Activated CD8-positive, alpha-beta memory T cell treated with anti-CD3 and anti-CD28 coated beads, Interleukin-2, amount 10 ng/mL, durations not matched to agents 7 days and 5 days (primary cell): ENCODE measurements at regions not wholly inside any gene's neighbourhood (a gene's known extent, or its start where the extent isn't known, plus 50 kb on each side); places are given as distances from the start of the nearest gene placed in this dataset.
"Not testable (repeated sequence)": the region's sequence is repeated elsewhere in the genome, so short reads cannot be mapped to it uniquely, and the experiment has no call there.

Source experiments
- ATAC-seq: fragments of 150-1000 bp; cut with Tn5 transposase; one replicate; pipeline ENCODE4 v1.10.0; 2021; ENCODE audit warnings: moderate library complexity
- CTCF ChIA-PET: fragments of 350-600 bp; sonication (Branson Sonifier 250); formaldehyde crosslinking; loops from one replicate; lab custom pipeline; 2021; ENCODE audit warnings: antibody characterized with exemption; lab: Charles Lee
- DNase-seq: peaks from one replicate; pipeline ENCODE4 v3.0.0-alpha.2; 2020
- H3K27ac Mint-ChIP-seq: one replicate; pipeline ENCODE4 v1.8.0; 2021; ENCODE audit warnings: mild to moderate bottlenecking, mixed read lengths
- H3K27me3 Mint-ChIP-seq: one replicate; pipeline ENCODE4 v1.8.0; 2021; ENCODE audit warnings: mixed read lengths
- H3K36me3 Mint-ChIP-seq: one replicate; pipeline ENCODE4 v1.8.0; 2021; ENCODE audit warnings: mild to moderate bottlenecking, mixed read lengths
- H3K4me1 Mint-ChIP-seq: one replicate; pipeline ENCODE4 v1.8.0; 2021; ENCODE audit warnings: mixed read lengths
- H3K4me3 Mint-ChIP-seq: one replicate; pipeline ENCODE4 v1.8.0; 2021; ENCODE audit warnings: mild to moderate bottlenecking, moderate library complexity, mixed read lengths
- H3K9me3 Mint-ChIP-seq: one replicate; pipeline ENCODE4 v1.8.0; 2022; ENCODE audit warnings: low read depth, mixed read lengths

DNA sequence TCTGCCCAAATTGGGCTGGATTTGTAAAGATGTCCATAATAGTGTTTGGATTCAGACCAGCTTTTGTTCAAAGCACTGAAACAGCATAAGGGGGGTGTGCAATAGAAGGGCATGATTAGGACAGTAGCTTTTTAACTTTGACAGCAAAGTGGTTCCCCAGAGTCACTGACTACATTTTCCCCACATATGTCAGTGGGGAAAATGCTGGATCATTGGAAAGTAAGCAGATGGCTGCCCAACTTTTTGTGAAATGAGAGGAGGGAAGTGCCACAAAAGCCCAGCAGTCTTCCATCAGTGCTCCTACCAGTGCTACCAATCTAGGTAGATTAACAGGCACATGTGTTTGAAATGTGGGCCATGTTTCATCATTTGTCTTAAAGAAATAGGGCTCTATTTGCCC is 162.8 kb downstream of the FZD1 start:
- Mint-ChIP-seq H3K36me3 (no peaks in the 10 kb centered on the region), H3K4me3 (no peak overlapping the region), H3K27me3 (no peaks in the 10 kb centered on the region), H3K4me1 (no peaks in the 10 kb centered on the region), H3K27ac (no peak overlapping the region), H3K9me3 (peaks cover under 1% of the 10 kb centered on the region)
- ATAC-seq (no peak), DNase-seq (no peak)
- CTCF ChIA-PET = no interaction called here

DNA sequence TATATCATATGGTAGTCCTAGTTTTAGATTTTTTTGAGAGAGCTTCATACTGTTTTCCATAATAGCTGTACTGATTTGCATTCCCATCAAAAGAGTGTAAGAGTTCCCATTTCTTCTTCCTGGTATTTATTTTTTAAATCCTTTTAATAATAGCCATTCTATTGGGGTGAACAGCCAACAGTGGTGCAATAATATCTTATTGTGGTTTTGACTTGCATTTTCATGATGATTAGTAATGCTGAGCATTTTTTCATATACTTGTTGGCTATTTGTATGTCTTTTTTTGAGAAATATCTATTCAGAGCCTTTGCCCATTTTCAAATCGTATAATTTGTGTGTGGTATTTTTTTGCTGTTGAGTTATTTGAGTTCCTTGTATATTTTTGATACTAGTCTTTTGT is 167.4 kb downstream of the FZD1 start:
- no peak for ATAC-seq
- peaks cover 7% of the 10 kb centered on the region for H3K9me3 Mint-ChIP-seq
- H3K4me3 Mint-ChIP-seq = no peak overlapping the region
- CTCF ChIA-PET = no interaction called here
- no peaks in the 10 kb centered on the region for H3K4me1 Mint-ChIP-seq
- no peak for DNase-seq
- H3K36me3 Mint-ChIP-seq = no peaks in the 10 kb centered on the region
- no peaks in the 10 kb centered on the region for H3K27me3 Mint-ChIP-seq
- H3K27ac Mint-ChIP-seq = no peak overlapping the region

DNA sequence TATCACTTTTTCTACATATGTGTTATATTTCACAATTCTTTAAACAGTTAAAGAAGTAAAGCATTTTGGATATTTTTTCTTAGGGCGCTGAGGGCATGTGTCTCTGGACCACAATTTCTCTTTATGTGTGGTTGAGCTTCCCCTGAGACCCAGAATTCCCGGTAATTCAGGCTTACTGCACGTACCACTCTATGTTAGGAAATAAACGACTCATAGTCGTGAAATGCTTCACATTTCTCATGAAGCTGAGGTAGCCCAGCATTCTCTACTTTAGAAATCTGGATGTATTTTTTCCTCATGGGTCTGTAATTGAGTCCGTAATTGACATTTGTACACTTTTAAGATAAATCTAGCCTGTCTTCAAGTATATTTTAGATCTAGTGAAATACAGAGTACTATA is 170.6 kb downstream of the FZD1 start:
- H3K27me3 Mint-ChIP-seq = no peaks in the 10 kb centered on the region
- no peaks in the 10 kb centered on the region for H3K4me1 Mint-ChIP-seq
- H3K9me3 Mint-ChIP-seq = peaks cover 12% of the 10 kb centered on the region
- no peak overlapping the region for H3K4me3 Mint-ChIP-seq
- CTCF ChIA-PET = no interaction called here
- DNase-seq (no peak), ATAC-seq (no peak)
- H3K36me3 Mint-ChIP-seq = no peaks in the 10 kb centered on the region
- H3K27ac Mint-ChIP-seq = no peak overlapping the region

DNA sequence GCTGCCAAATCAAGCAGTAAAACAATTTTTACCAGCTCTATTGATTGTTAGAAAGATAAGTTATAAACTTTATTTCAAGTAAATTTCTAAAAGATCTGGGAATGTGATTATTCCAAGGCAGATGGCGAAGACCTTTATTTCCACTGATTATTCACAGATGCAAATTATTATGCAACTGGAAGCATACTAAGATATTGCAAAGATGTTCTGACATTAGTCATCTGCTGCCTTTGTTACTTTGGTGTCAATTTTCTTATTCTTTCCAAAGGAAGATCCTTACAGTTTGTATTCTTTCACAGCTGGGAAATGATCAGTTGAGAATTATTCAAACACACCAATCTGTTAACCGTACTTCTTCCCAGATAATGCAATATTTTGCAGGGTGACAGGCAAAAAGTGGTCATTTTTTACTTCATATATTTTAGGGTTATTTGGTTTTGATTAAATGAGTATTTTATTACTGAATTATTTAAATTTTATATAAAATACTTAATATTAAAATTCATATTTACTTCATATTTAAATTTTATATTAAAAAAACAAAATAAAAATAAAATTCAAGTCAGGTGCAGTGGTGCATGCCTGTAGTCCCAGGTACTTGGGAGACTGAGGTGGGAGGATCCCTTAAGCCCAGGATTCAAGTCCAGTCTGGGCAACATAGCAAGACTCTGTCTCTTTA is 171.3 kb downstream of the FZD1 start:
- Mint-ChIP-seq H3K36me3 (no peaks in the 10 kb centered on the region), H3K27ac (no peak overlapping the region), H3K4me1 (no peaks in the 10 kb centered on the region), H3K4me3 (no peak overlapping the region), H3K9me3 (peaks cover 12% of the 10 kb centered on the region), H3K27me3 (no peaks in the 10 kb centered on the region)
- CTCF ChIA-PET = no interaction called here
- no peak for DNase-seq
- ATAC-seq = no peak

DNA sequence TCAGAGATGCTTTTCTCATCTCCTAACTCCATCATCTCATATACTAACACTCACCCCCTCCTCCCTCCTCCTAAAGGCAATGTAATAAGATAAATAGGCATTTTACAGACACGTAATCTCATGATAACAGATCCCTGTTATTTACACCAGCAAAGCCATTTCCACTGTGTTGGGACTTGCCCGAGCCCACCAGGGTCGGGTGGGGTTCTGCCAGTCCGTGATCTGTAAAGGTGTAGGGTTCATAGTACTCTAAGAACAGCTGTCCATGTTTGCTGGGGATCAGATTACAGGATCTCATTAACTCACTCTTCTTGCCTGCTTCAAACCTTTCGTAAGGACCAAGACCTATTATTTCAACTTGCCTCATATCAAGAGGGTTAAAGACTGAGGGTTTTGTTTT is 172.4 kb downstream of the FZD1 start:
- ATAC-seq (no peak), DNase-seq (no peak)
- H3K27me3 Mint-ChIP-seq = no peaks in the 10 kb centered on the region
- H3K27ac Mint-ChIP-seq = no peak overlapping the region
- CTCF ChIA-PET = no interaction called here
- H3K36me3 Mint-ChIP-seq = no peaks in the 10 kb centered on the region
- no peak overlapping the region for H3K4me3 Mint-ChIP-seq
- H3K4me1 Mint-ChIP-seq = no peaks in the 10 kb centered on the region
- peaks cover 12% of the 10 kb centered on the region for H3K9me3 Mint-ChIP-seq

DNA sequence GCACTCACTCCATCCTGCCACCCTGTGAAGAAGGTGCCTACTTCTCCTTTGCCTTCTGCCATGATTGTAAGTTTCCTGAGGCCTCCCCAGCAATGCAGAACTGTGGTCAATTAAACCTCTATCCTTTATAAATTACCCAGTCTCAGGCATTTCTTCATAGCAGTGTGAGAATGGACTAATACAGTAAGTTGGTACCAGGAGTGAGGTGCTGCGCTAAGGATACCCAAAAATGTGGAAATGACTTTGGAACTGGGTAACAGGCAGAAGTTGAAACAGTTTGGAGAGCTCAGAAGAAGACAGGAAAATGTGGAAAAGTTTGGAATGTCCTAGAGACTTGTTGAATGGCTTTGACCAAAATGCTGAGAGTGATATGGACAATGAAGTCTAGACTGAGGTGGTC is 176.0 kb downstream of the FZD1 start:
- not testable (repeated sequence) for H3K4me3 Mint-ChIP-seq, H3K27me3 Mint-ChIP-seq, ATAC-seq

DNA sequence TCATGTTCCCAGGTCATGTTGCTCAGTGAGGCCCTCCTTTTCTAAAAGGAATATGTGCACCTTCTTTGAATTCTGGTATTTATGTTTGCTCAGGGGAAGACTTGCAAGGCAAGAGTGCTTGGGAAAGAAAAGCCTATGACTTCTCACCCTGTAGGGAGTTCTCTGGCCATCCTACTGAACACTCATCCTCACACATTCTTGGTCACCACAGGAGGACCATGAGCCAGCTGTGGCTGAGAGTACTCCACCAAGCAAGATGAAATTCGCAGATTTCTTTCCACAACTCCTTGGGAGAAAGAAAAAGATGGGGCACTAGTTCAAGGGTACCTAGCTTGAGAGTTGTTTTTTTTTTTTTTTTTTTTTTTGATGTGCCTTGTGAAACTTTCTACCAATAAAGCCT is 179.6 kb downstream of the FZD1 start:
- Mint-ChIP-seq H3K4me1 (no peaks in the 10 kb centered on the region), H3K36me3 (no peaks in the 10 kb centered on the region), H3K27ac (no peak overlapping the region), H3K27me3 (no peaks in the 10 kb centered on the region), H3K4me3 (no peak overlapping the region), H3K9me3 (peaks cover 5% of the 10 kb centered on the region)
- CTCF ChIA-PET = no interaction called here
- ATAC-seq = no peak
- no peak for DNase-seq

More for the DNA sequence above, 176.0 kb downstream of the FZD1 start:
- H3K36me3 Mint-ChIP-seq, DNase-seq, CTCF ChIA-PET, H3K4me1 Mint-ChIP-seq, H3K9me3 Mint-ChIP-seq, H3K27ac Mint-ChIP-seq: not testable (repeated sequence)

DNA sequence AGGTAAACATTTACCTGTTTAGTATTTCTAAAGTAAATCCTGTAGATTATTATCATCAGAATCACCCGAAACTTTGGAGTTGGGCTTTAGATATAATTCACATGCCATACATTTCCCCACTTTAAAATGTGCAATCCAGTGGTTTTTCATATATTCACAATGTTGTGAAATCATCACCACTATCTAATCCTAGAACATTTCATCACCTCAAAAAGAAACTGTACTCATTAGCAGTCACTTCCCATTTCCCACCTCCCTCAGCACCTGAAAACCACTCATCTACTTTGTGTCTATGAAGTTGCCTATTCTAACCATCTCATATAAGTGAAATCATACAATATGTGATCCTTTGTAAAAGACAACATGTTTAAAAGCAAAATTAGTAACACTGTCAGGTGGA is 182.6 kb downstream of the FZD1 start:
- Mint-ChIP-seq H3K4me3 (no peak overlapping the region), H3K4me1 (no peaks in the 10 kb centered on the region), H3K27me3 (no peaks in the 10 kb centered on the region), H3K9me3 (peaks cover 4% of the 10 kb centered on the region), H3K36me3 (no peaks in the 10 kb centered on the region), H3K27ac (no peak overlapping the region)
- CTCF ChIA-PET = no interaction called here
- DNase-seq = no peak
- ATAC-seq = no peak

DNA sequence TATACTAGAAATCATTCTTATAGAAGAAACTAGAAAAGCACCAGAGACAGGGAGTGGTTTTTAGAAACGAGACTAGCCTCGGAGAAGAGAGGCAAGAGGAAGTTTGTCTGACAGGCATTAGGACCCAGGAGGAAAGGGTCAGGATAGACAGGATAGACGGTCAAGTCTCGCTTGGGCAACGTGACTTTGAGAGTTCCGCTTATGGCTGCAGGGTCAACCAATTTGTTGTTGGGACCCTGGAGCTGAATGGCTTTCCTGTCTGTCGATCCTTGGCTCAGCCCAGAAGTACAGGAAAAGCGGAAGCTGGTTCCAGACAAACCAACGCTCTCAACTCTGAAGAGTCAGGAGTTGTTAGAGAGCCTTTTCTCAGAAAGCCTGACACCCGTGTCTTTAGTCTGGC is 191.2 kb downstream of the FZD1 start:
- Mint-ChIP-seq H3K4me3 (no peak overlapping the region), H3K36me3 (no peaks in the 10 kb centered on the region), H3K4me1 (no peaks in the 10 kb centered on the region), H3K27me3 (no peaks in the 10 kb centered on the region), H3K9me3 (peaks cover 11% of the 10 kb centered on the region), H3K27ac (no peak overlapping the region)
- ATAC-seq (no peak), DNase-seq (no peak)
- CTCF ChIA-PET = no interaction called here

DNA sequence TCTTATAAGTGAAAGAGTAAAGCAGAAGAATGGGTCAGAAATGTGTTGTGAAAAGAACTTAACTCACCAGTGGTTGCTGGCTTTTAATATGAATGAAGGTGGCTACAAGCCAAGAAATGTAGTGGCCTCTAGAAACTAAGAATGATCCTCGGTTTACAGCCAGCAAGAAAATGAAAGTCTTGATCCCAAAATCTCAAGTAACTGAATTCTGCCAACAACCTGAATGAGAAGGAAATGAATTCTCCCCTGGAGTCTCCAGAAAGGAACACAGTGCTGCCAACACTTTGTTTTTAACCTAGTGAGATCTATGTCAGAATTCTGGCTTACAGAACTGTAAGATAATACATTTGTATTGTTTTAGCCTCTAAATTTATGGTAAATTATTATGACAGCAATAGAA is 193.0 kb downstream of the FZD1 start:
- DNase-seq (no peak), ATAC-seq (no peak)
- Mint-ChIP-seq H3K9me3 (peaks cover 10% of the 10 kb centered on the region), H3K27me3 (no peaks in the 10 kb centered on the region), H3K36me3 (no peaks in the 10 kb centered on the region), H3K27ac (no peak overlapping the region), H3K4me3 (no peak overlapping the region), H3K4me1 (no peaks in the 10 kb centered on the region)
- CTCF ChIA-PET = no interaction called here

DNA sequence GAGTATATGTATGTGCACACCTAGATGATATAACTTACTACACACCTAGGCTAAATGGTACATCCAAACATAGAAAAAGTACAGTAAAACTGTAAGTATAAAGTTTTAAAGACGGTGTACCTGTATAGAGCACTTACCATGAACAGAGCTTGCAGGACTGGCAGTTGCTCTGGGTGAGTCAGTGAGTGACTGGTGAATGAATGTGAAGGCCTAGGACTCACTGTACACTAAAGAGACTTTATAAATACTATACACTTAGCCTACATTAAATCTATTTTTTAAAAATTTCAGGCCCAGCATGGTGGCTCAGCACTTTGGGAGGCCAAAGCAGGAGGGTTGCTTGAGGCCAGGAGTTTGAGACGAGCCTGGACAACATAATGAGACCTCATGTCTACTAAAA is 195.3 kb downstream of the FZD1 start:
- no peak overlapping the region for H3K27ac Mint-ChIP-seq
- no peak for ATAC-seq
- H3K9me3 Mint-ChIP-seq = peaks cover 7% of the 10 kb centered on the region
- H3K36me3 Mint-ChIP-seq = no peaks in the 10 kb centered on the region
- DNase-seq = no peak
- CTCF ChIA-PET = no interaction called here
- no peaks in the 10 kb centered on the region for H3K4me1 Mint-ChIP-seq
- H3K4me3 Mint-ChIP-seq = no peak overlapping the region
- H3K27me3 Mint-ChIP-seq = no peaks in the 10 kb centered on the region

DNA sequence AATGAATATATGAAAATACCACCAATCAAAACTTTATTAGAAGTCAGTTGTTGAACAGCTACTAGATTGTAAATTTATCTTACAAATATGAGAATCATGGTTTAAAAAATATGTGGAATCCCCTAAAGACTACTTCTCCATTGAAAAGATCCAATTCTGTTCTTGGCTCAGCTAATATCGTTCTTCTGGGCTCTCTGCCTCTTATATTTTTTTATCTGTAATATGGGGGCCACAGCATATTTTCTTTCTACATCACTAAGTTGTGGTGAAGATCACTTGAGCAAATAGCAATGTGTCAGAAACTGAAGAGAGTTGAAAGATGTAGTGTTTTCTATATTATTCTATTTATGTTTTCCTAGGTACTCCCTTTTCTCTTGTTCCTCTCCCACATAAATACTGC is 198.1 kb downstream of the FZD1 start:
- ATAC-seq = no peak
- CTCF ChIA-PET = no interaction called here

DNA sequence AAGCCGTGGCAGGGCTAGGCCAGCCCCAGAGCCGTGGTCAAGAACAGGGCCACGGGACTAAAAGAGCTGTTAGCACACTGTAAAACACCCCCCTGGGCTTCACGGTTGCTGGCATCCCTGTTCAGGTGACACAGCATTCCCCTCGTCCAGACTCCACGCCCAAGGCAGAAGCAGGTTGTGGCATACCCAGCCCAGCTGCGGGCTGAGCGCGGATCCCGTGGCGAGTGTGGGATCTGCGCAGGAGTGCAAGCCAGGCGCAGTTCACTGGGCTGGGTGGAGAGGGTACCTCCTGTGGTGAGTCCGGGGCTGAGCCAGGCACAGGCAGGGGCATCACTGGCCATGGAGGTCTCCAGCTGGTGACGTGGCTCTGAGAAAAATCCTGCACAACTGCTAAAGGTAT is 199.1 kb downstream of the FZD1 start:
- Mint-ChIP-seq H3K4me1 (no peaks in the 10 kb centered on the region), H3K4me3 (no peak overlapping the region), H3K9me3 (no peaks in the 10 kb centered on the region), H3K36me3 (no peaks in the 10 kb centered on the region), H3K27ac (no peak overlapping the region), H3K27me3 (no peaks in the 10 kb centered on the region)
- DNase-seq = no peak
- CTCF ChIA-PET = no interaction called here
- no peak for ATAC-seq

More for the DNA sequence above, 198.1 kb downstream of the FZD1 start:
- Mint-ChIP-seq H3K4me1 (no peaks in the 10 kb centered on the region), H3K36me3 (no peaks in the 10 kb centered on the region), H3K4me3 (no peak overlapping the region), H3K9me3 (no peaks in the 10 kb centered on the region), H3K27me3 (no peaks in the 10 kb centered on the region), H3K27ac (no peak overlapping the region)
- DNase-seq = no peak

DNA sequence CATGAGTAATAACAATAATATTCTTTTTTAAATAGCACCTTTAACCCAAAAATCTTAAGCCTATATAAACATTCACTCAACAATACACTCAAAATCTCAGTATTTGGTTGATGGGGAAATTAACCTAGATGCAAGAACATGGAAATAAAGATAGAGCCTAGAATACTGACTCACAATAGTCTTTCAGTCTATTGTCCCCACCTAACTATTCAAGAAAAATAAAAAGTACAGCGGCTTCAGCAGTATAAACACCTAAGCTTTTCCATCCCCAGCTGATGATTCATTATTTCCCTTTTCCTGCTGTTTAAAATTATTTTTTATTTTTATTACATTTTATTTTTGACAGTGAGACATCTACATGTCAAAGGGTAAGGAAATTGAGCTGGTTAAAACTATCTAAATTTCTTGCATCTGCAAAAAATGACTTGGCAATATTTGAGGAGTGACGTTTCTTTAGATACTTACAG is 201.4 kb downstream of the FZD1 start:
- DNase-seq (no peak), ATAC-seq (no peak)
- CTCF ChIA-PET = no interaction called here
- Mint-ChIP-seq H3K36me3 (no peaks in the 10 kb centered on the region), H3K4me1 (no peaks in the 10 kb centered on the region), H3K4me3 (no peak overlapping the region), H3K9me3 (no peaks in the 10 kb centered on the region), H3K27me3 (no peaks in the 10 kb centered on the region), H3K27ac (no peak overlapping the region)

DNA sequence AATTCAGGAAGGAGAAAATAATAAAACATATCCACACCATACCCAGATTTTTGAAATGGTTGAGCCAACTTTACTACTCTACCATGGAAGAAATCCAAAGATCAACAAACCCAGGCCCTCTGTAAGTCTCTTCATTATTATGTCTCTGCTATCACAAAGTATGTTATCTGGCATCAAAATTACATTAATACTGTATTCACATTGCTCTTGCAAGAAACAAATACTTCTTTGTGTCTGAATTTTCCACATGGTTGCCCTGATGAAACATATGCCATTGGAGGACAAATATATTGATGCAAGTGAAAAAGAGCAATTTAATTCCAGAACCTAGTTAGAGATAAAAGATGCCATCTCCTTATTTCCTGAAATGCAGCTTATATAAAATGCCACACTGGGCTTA is 204.0 kb downstream of the FZD1 start:
- CTCF ChIA-PET = no interaction called here
- DNase-seq (no peak), ATAC-seq (no peak)
- no peaks in the 10 kb centered on the region for H3K27me3 Mint-ChIP-seq
- H3K4me3 Mint-ChIP-seq = no peak overlapping the region
- no peaks in the 10 kb centered on the region for H3K4me1 Mint-ChIP-seq
- H3K9me3 Mint-ChIP-seq = no peaks in the 10 kb centered on the region
- no peaks in the 10 kb centered on the region for H3K36me3 Mint-ChIP-seq
- H3K27ac Mint-ChIP-seq = no peak overlapping the region
